Body of pancreas (tissue), 4 donors: ENCODE measurements at regions not wholly inside any gene's neighbourhood (a gene's known extent, or its start where the extent isn't known, plus 50 kb on each side); places are given as distances from the start of the nearest gene placed in this dataset.

ENCODE experiments used
- ATAC-seq: fragments of 150-250 bp; one replicate; pipeline ENCODE4 v1.9.1; 2016
- DNase-seq, 4 donors: peaks; one replicate each; pipeline ENCODE4 v3.0.0-alpha.2; 2019
- H3K27ac ChIP-seq, 4 donors: fragments of 200-600 bp; sonication (generic); 1 replicate in 3 of 4; 2 replicates in 1 of 4; pipeline versions ENCODE4 v1.5.1 to v1.6.1; 2016 to 2019; ENCODE audit warnings: mild to moderate bottlenecking in 1 of 4, mixed read lengths in 1 of 4, moderate library complexity in 1 of 4
- H3K27me3 ChIP-seq, 2 donors: fragments of 200-600 bp; sonication (generic); one replicate each; pipeline ENCODE4 v1.6.0; 2016; ENCODE audit warnings: mild to moderate bottlenecking in 1 of 2
- H3K36me3 ChIP-seq, 2 donors: fragments of 200-600 bp; sonication (generic); replicated peaks in 1 of 2; 2 replicates each; pipeline ENCODE4 v1.5.1; 2016; ENCODE audit warnings: low read depth in 2 of 2; ENCODE audit not compliant: insufficient read depth in 1 of 2
- H3K4me1 ChIP-seq: fragments of 200-600 bp; sonication (generic); one replicate; pipeline ENCODE4 v1.6.0; 2016
- H3K4me3 ChIP-seq, 2 donors: fragments of 200-600 bp; sonication (generic); 1 replicate in 1 of 2; 2 replicates in 1 of 2; pipeline ENCODE4 v1.5.1; 2016 to 2019
- H3K9me3 ChIP-seq, 3 donors: fragments of 200-600 bp; sonication (generic); 1 replicate in 2 of 3; 2 replicates in 1 of 3; pipeline ENCODE4 v1.5.1; 2016
- CTCF ChIP-seq, 7 experiments: fragments of 450-650 bp in 4 of 7; fragments of 200-600 bp in 3 of 7; sonication (generic) in 3 of 7; IDR thresholded peaks; one replicate each; pipeline ENCODE4 v1.5.1; 2016 to 2019; ENCODE audit warnings: antibody characterized with exemption in 7 of 7
- POLR2A ChIP-seq, 3 donors: fragments of 450-650 bp; IDR thresholded peaks; one replicate each; pipeline ENCODE4 v1.6.1; 2016; ENCODE audit warnings: antibody characterized with exemption in 3 of 3, mild to moderate bottlenecking in 2 of 3
- WGBS, 2 donors: methylation state at CpG; one replicate each; pipeline ENCODE4 v1.1.5; 2017; 5-methylcytosine and 5-hydroxymethylcytosine counted together
- intact Hi-C: fragments of 100-400 bp; cut with DNase I; formaldehyde crosslinking; loops from one replicate; pipeline ENCODE4 v1.15.1; 2023

GRCh38 chr5:156009583-156009982, 317.4 kb upstream of the SGCD start:
- Histone ChIP-seq H3K4me3 (no peak overlapping the region), H3K4me1 (no peaks in the 10 kb centered on the region), H3K9me3 (no peaks in the 10 kb centered on the region), H3K27ac (no peak overlapping the region), H3K36me3 (no peaks in the 10 kb centered on the region), H3K27me3 (no peaks in the 10 kb centered on the region)
- TF ChIP-seq CTCF (IDR thresholded peaks at IDR 0.05) (no peak), POLR2A (IDR thresholded peaks at IDR 0.05) (no peak)
- intact Hi-C loops, result no loop called here
- no peak for DNase-seq
- 68 to 78% methylated on average over 5 of the region's 5 CpGs for WGBS, 2 donors
- no peak for ATAC-seq

- ATAC-seq, result no peak
Measured at GRCh38 chr5:156015137-156015536, 311.8 kb upstream of the SGCD start.

GRCh38 chr5:156019130-156019529, 307.8 kb upstream of the SGCD start:
- H3K36me3 ChIP-seq, result no peaks in the 10 kb centered on the region
- 59 to 65% methylated on average over 2 of the region's 2 CpGs for WGBS, 2 donors

More at GRCh38 chr5:156015137-156015536, 311.8 kb upstream of the SGCD start:
- no peaks in the 10 kb centered on the region for H3K36me3 ChIP-seq
- H3K27ac ChIP-seq, result no peak overlapping the region
- H3K4me3 ChIP-seq, result no peak overlapping the region
- H3K27me3 ChIP-seq, result no peaks in the 10 kb centered on the region
- WGBS, 2 donors, result 41 to 51% methylated on average over 1 of the region's 1 CpG
- no peak for TF ChIP-seq POLR2A (IDR thresholded peaks at IDR 0.05)
- no peak for TF ChIP-seq CTCF (IDR thresholded peaks at IDR 0.05)
- H3K4me1 ChIP-seq, result no peaks in the 10 kb centered on the region
- DNase-seq, result no peak
- H3K9me3 ChIP-seq, result no peaks in the 10 kb centered on the region
- intact Hi-C loops, result no loop called here

GRCh38 chr5:156019571-156020180, 307.3 kb upstream of the SGCD start:
- WGBS, 2 donors, result 55% methylated on average over 7 of the region's 7 CpGs
- TF ChIP-seq POLR2A (IDR thresholded peaks at IDR 0.05), result no peak
- TF ChIP-seq CTCF (IDR thresholded peaks at IDR 0.05), result no peak
- Histone ChIP-seq H3K27me3 (no peaks in the 10 kb centered on the region), H3K27ac (no peak overlapping the region), H3K36me3 (no peaks in the 10 kb centered on the region), H3K4me1 (no peaks in the 10 kb centered on the region), H3K4me3 (no peak overlapping the region), H3K9me3 (no peaks in the 10 kb centered on the region)
- intact Hi-C loops, result no loop called here
- ATAC-seq (no peak), DNase-seq (no peak)

More at GRCh38 chr5:156019130-156019529, 307.8 kb upstream of the SGCD start:
- TF ChIP-seq POLR2A (IDR thresholded peaks at IDR 0.05), result no peak
- no peaks in the 10 kb centered on the region for H3K9me3 ChIP-seq
- ATAC-seq (no peak), DNase-seq (no peak)
- no peak overlapping the region for H3K4me3 ChIP-seq
- H3K4me1 ChIP-seq, result no peaks in the 10 kb centered on the region
- intact Hi-C loops, result no loop called here
- no peak overlapping the region for H3K27ac ChIP-seq
- no peaks in the 10 kb centered on the region for H3K27me3 ChIP-seq

- DNase-seq (no peak), ATAC-seq (no peak)
- WGBS, 2 donors, result 60 to 70% methylated on average over 3 of the region's 3 CpGs
- no peak for TF ChIP-seq CTCF (IDR thresholded peaks at IDR 0.05)
- TF ChIP-seq POLR2A (IDR thresholded peaks at IDR 0.05), result no peak
- H3K27ac ChIP-seq, result no peak overlapping the region
- intact Hi-C loops, result no loop called here
- no peak overlapping the region for H3K4me3 ChIP-seq
- H3K27me3 ChIP-seq, result no peaks in the 10 kb centered on the region
- H3K36me3 ChIP-seq, result no peaks in the 10 kb centered on the region
- no peaks in the 10 kb centered on the region for H3K4me1 ChIP-seq
- H3K9me3 ChIP-seq, result no peaks in the 10 kb centered on the region
Measured at GRCh38 chr5:156020647-156021046, 306.3 kb upstream of the SGCD start.
